DMS 273 (cell line): ENCODE measurements at regions not wholly inside any gene's neighbourhood (a gene's known extent, or its start where the extent isn't known, plus 50 kb on each side); places are given as distances from the start of the nearest gene placed in this dataset.

ENCODE experiments used
- DNase-seq: peaks from one replicate; lab custom pipeline; 2025; ENCODE audit not compliant: unreplicated experiment; lab: John Stamatoyannopoulos, UW

DNA sequence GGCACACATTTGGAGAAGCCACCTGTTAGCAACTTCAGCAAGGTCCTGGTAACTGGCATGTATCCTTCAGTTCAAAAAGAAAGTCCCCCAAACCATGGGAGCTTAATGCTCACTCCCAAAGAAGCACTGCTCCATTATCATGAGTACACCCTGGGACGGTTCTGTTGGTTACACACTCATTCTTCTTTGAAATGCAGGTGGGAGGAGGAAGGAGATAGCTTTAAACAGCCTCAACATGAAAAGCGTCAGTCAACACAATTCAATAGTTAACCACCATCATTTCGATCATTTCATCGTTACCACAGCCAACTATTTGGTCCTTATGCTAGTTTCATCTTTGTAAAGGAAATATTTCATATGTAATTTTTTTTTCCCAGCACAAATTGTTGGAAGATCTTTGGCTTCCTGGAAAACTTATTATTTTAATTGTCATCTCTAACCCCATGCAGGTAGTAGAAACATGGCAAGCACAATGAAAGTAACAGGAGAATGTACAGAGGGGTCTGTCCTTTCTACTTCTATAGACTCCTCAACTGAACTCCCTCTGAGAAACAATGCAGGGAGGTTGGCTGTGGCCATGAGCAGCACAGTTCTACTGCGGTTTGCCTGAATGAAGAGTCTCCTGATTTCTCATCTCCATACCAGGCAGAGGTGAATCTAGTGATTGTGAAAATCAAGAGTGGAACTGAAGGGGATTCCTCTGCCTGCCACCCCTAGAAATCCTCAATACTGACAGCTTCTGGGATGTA, 196.4 kb upstream of the FOXN3 start:
- DNase-seq: no peak

DNA sequence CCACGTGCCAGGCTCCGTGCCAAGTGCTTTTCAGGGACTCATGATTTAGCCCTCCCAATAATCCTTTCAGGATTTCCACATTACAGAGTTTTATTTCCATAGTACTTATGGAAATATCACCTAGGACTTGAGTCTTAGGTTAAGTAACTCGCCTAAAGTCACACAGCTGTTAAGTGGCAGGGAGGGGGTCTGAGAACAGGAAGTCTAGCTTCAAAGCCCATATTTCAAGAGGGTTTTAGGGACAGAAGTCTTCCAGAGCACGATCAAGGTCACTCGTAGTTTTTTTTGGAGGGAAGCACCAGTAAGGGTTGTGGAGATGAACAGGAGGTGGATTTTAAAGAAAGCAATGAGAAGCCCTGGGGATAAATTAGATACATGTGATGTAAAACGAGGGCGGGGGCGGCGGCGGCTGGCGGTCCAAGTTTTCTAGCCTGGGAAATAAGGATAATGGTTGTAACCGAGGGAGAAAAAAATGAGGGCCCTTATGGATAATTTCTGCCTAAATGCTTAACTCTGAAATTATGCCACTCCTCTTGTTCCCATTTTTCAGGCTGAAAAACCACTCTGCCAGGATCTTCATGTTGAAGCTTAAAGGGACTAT, 192.6 kb upstream of the FOXN3 start:
- no peak for DNase-seq

DNA sequence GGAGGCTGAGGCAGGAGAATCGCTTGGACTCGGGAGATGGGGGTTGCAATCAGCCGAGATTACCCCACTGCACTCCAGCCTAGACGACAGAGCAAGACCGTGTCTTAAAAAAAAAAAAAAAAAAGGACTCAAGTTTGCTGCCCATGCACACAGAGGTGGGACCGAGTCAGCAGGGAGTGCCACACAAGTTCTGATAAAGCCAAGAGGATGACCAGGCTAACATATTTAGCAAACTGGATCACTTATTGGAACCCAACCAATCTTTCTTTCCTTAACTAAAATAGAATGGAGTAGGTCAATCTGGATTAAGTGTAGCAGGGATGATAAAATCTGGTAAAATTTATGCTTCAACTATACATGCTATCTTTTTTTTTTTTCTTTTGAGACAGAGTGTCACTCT, 190.4 kb upstream of the FOXN3 start:
- no peak for DNase-seq

- DNase-seq: no peak
These were observed 187.0 kb upstream of the FOXN3 start for GRCh38 chr14:89603938-89604480.

GRCh38 chr14:89600950-89601826, 184.2 kb upstream of the FOXN3 start:
- DNase-seq: no peak

GRCh38 chr14:89600029-89600428, 183.0 kb upstream of the FOXN3 start:
- DNase-seq: no peak

GRCh38 chr14:89598548-89599186, 181.6 kb upstream of the FOXN3 start:
- DNase-seq: peak; percentile 5

DNA sequence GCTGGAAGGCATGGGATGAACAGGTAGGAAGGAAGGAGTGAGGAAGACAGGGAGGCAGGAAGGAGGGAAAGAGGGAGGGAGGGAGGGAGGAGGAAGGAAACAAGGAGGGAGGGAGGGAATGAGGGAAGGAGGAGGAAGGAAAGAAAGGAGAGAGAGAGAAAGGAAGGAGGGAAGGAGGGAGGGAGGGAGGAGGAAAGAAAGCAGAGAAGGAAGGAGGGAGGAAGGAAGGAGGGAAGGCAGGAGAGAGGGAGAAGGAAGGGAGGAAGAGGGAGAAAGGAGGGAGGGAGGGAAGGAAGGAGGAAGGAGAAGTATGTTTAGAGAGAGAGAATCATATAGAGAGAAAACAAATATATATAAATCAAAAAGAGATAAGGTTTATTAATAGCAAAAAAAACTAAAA, 175.9 kb upstream of the FOXN3 start:
- no peak for DNase-seq

GRCh38 chr14:89589400-89590118, 172.5 kb upstream of the FOXN3 start:
- DNase-seq: no peak

GRCh38 chr14:89588840-89589296, 171.8 kb upstream of the FOXN3 start:
- DNase-seq: no peak

- DNase-seq: no peak
These were observed 171.0 kb upstream of the FOXN3 start for GRCh38 chr14:89588016-89588415.

DNA sequence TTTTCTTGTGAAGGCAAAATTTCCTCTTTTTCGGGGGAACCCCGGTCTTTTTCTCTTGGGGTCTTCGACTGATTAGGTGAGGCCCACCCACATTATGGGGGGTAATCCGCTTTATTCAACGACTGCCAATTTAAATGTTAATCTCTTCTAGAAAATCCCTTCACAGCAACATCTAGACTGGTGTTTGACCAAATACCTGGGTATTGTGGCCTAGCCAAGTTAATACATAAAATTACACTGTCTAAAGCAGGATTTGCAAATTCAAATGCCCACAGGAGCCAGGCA, 170.0 kb upstream of the FOXN3 start:
- no peak for DNase-seq

- no peak for DNase-seq
These were observed 169.5 kb upstream of the FOXN3 start for GRCh38 chr14:89586258-89587135.

DNA sequence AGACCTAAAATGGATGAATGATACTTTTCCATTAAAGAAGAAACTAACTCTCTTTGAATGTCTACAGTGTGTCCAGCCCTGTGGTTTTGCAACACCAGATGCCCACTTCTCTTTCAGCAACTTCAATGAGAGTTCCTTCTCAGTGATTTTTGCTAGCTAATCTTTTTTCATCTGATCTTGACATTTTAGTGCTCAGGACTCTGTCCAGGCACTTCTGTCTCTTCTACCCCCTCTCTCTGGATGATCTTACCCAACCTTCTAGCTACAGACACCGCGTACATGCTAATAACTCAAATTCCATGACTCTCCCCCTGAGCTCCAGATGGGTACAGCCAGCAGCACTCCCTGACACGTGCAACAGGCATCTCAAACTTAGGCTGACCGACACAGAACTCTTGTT, 161.1 kb upstream of the FOXN3 start:
- DNase-seq: no peak

DNA sequence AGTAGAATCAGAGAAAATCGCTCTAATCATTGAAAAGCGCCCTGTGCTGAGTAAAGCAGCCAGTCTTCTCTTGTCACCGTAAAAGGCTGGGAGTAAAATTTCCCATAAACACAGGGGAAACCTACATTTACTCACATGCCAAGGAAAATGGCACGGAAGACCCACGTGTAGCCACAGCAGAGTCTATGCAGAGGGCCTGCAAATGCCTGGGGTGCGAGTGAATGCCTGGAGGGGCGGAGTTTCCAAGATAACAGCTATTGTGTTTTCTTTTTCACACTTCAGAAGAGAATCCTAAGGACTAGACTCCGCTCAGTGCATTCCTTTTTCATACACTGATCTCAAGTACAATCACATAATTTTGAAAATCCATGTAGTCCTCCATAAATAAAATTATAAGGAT, 159.9 kb upstream of the FOXN3 start:
- DNase-seq: no peak

DNA sequence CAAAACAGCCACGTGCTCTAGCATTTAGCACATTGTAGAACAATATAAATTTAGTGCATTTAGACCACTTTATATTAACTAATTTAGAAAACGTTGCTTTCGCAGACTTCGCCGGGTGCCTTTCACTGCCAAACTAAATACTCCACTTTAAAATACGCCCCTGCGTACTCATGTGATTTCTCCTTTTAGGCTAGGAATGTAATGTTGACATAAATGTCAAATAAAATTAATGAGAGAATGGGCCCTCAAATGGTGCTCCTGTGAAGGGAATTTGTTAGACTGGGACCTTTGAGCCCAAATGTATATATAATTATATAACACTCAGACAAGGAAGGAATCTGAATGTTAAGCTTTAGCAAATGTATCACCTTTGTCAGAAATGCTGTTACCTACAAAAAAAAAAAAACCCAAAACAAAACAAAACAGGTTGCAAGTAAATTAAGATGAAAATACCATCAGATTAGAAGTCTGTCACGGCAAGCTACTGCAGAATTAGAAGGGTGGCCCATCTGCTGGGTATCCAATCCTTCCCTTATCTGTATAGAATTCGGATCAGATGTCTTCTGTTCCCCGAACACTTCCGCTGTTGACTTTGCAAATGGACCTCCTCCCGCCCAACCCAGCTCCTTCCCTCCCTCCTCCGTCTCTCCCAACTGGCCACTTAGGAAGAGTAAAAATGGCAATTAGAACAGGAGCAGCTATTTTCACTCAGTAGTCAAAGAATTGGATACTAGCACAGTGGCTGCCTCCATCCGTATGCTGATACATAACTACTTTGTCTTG, 159.3 kb upstream of the FOXN3 start:
- peak; percentile 69 for DNase-seq

- no peak for DNase-seq
These were observed 158.5 kb upstream of the FOXN3 start for GRCh38 chr14:89575386-89576061.

GRCh38 chr14:89574420-89574819, 157.4 kb upstream of the FOXN3 start:
- DNase-seq: no peak

GRCh38 chr14:89573399-89573657, 156.3 kb upstream of the FOXN3 start:
- DNase-seq: no peak
